ENCODE measurements at regions not wholly inside any gene's neighbourhood (a gene's known extent, or its start where the extent isn't known, plus 50 kb on each side); places are given as distances from the start of the nearest gene placed in this dataset.

DNA sequence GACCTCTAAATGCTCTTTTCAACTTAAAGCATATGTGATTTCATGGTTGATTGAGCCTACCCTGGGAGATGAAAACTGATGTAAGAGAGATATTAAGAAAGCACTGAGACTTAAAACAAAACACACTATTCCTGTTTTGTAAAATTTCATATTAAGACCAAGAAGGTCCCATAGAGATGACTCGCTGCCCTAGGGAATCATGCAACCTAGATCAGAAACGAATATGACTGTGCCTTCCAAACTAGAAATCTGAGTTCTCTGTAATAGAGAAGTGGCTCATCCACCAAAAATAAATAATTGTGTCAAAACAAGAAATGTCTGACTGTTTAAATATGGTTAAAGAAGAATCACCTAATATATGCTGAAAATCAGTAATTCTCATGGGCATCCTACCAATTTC is 776.8 kb upstream of the SOX11 start (continued):
- TF ChIP-seq SYNCRIP (IDR thresholded peaks at IDR 0.05; ENCODE audit: insufficient read depth, low read depth, low read length) (no peak), ETV6 (CRISPR knock-in tag; conservative IDR thresholded peaks at IDR 0.05) (no peak)
- TF ChIP-seq, protein P1, sequence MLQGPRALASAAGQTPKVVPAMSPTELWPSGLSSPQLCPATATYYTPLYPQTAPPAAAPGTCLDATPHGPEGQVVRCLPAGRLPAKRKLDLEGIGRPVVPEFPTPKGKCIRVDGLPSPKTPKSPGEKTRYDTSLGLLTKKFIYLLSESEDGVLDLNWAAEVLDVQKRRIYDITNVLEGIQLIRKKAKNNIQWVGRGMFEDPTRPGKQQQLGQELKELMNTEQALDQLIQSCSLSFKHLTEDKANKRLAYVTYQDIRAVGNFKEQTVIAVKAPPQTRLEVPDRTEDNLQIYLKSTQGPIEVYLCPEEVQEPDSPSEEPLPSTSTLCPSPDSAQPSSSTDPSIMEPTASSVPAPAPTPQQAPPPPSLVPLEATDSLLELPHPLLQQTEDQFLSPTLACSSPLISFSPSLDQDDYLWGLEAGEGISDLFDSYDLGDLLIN (CRISPR knock-in tag; IDR thresholded peaks at IDR 0.05; ENCODE audit: borderline replicate concordance) = no peak

DNA sequence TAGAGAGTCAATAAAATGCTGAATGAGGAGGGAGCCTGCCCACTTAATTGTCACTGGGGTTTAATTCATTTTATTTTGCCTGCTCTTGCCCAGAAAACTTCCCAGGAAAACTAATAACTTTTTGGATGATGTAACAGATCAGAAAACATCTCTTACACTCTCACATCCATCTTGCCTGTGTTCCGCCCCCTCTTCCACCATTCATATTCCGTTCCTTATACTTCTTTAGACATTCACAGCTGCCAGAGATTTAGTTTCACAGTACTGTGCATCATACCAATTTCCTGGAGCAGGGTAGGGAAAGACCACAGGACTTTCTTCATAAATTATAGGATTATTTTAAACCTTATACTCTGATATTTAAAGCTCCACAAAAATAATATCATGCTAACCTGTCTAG is 776.1 kb upstream of the SOX11 start:
- in situ Hi-C loops (cut with HindIII; ENCODE audit: extremely low pct_ligation_motif_present, low pct_unique_long_range_greater_than_20kb) (no loop called here), intact Hi-C loops (cut with micrococcal nuclease; ENCODE audit: unreplicated experiment) (no loop called here)
- Histone ChIP-seq H4K20me1 (ENCODE audit: insufficient read depth, low read length) (no peaks in the 10 kb centered on the region), H3K4me3 (replicated peaks in 1 of 3; ENCODE audit: insufficient read depth in 1 of 3, low read depth in 2 of 3, low read length in 3 of 3) (no peak overlapping the region), H3K4me2 (ENCODE audit: low read depth, low read length) (no peak overlapping the region), H3K9ac (ENCODE audit: insufficient read depth, low read depth, low read length) (no peak overlapping the region), H3K27ac (ENCODE audit: extremely low read length, insufficient read depth, low read length) (no peak overlapping the region), H3K4me1 (ENCODE audit: insufficient read depth, low read length) (no peaks in the 10 kb centered on the region), H3K27me3 (ENCODE audit: control insufficient read depth in 1 of 2, insufficient read depth in 2 of 2, low read length in 2 of 2) (no peaks in the 10 kb centered on the region), H3K9me3 (ENCODE audit: low read length) (peaks cover 68% of the 10 kb centered on the region), H3K79me2 (ENCODE audit: insufficient read depth, low read length) (no peaks in the 10 kb centered on the region), H2AFZ (ENCODE audit: low read length) (no peak overlapping the region), H3K36me3 (replicated peaks in 1 of 2; ENCODE audit: control insufficient read depth in 1 of 2, insufficient read depth in 2 of 2, low read length in 2 of 2) (no peaks in the 10 kb centered on the region)
- no peak for DNase-seq (ENCODE audit: low spot score)
- WGBS (ENCODE audit: low lambda C conversion rate) = 6% methylated on average over 2 of the region's 2 CpGs
- no peak for TF ChIP-seq TMF1 (CRISPR knock-in tag; IDR thresholded peaks at IDR 0.05; ENCODE audit: low read depth)
- no peak for TF ChIP-seq ZMYM4 (CRISPR knock-in tag; IDR thresholded peaks at IDR 0.05)
- TF ChIP-seq, protein P2, sequence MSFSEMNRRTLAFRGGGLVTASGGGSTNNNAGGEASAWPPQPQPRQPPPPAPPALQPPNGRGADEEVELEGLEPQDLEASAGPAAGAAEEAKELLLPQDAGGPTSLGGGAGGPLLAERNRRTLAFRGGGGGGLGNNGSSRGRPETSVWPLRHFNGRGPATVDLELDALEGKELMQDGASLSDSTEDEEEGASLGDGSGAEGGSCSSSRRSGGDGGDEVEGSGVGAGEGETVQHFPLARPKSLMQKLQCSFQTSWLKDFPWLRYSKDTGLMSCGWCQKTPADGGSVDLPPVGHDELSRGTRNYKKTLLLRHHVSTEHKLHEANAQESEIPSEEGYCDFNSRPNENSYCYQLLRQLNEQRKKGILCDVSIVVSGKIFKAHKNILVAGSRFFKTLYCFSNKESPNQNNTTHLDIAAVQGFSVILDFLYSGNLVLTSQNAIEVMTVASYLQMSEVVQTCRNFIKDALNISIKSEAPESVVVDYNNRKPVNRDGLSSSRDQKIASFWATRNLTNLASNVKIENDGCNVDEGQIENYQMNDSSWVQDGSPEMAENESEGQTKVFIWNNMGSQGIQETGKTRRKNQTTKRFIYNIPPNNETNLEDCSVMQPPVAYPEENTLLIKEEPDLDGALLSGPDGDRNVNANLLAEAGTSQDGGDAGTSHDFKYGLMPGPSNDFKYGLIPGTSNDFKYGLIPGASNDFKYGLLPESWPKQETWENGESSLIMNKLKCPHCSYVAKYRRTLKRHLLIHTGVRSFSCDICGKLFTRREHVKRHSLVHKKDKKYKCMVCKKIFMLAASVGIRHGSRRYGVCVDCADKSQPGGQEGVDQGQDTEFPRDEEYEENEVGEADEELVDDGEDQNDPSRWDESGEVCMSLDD (CRISPR knock-in tag; IDR thresholded peaks at IDR 0.05; ENCODE audit: borderline replicate concordance) = no peak
- TF ChIP-seq, protein P3, sequence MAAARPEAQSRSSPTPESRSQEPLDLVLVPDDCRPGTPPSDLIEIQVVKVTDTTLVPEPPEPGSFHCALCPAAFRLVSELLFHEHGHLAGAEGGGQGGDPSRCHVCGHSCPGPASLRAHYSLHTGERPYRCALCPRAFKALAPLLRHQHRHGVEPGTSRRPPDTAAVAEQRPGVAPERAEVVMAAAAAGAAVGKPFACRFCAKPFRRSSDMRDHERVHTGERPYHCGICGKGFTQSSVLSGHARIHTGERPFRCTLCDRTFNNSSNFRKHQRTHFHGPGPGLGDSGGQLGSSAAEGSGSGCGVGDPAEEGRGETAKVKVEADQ (CRISPR knock-in tag; IDR thresholded peaks at IDR 0.05; ENCODE audit: borderline replicate concordance) = no peak
- no peak for TF ChIP-seq PCBP2 (optimal IDR thresholded peaks at IDR 0.05; ENCODE audit: low read depth, low read length, poor library complexity, severe bottlenecking)
- TF ChIP-seq REXO4 (CRISPR knock-in tag; IDR thresholded peaks at IDR 0.05; ENCODE audit: borderline replicate concordance) = no peak
- TF ChIP-seq, protein P4, sequence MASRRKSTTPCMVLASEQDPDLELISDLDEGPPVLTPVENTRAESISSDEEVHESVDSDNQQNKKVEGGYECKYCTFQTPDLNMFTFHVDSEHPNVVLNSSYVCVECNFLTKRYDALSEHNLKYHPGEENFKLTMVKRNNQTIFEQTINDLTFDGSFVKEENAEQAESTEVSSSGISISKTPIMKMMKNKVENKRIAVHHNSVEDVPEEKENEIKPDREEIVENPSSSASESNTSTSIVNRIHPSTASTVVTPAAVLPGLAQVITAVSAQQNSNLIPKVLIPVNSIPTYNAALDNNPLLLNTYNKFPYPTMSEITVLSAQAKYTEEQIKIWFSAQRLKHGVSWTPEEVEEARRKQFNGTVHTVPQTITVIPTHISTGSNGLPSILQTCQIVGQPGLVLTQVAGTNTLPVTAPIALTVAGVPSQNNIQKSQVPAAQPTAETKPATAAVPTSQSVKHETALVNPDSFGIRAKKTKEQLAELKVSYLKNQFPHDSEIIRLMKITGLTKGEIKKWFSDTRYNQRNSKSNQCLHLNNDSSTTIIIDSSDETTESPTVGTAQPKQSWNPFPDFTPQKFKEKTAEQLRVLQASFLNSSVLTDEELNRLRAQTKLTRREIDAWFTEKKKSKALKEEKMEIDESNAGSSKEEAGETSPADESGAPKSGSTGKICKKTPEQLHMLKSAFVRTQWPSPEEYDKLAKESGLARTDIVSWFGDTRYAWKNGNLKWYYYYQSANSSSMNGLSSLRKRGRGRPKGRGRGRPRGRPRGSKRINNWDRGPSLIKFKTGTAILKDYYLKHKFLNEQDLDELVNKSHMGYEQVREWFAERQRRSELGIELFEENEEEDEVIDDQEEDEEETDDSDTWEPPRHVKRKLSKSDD (CRISPR knock-in tag; IDR thresholded peaks at IDR 0.05; ENCODE audit: low read depth) = no peak
- ChIA-PET POLR2A (no interaction called here), CTCF (ENCODE audit: low intra/inter-chr PET ratio, low total read pairs) (no interaction called here)
- ATAC-seq = no peak
- no TSS peak for BruUV-seq (replicated peaks)
- no peak for FAIRE-seq
